HepG2 (cell line): ENCODE measurements at regions not wholly inside any gene's neighbourhood (a gene's known extent, or its start where the extent isn't known, plus 50 kb on each side); places are given as distances from the start of the nearest gene placed in this dataset.

Source experiments
- ATAC-seq: fragments of 200-7000 bp; cut with Tn5 transposase; 3 replicates; pipeline ENCODE4 v1.9.1; 2020; ENCODE audit warnings: mild to moderate bottlenecking, moderate library complexity
- BruUV-seq: library from RNA; stranded (reverse); fragments of 400-500 nt; replicated peaks from 2 replicates; lab custom pipeline; 2021; lab: Mats Ljungman, UMichigan
- CTCF ChIA-PET: fragments of 300-600 bp; formaldehyde crosslinking; extraction: SDS; loops from one replicate; lab custom pipeline; 2021; ENCODE audit warnings: low total read pairs, inconsistent platforms, low intra/inter-chr PET ratio; lab: Yijun Ruan, JAX
- POLR2A ChIA-PET: fragments of 350-600 bp; sonication (Branson Sonifier 250); formaldehyde crosslinking; loops from one replicate; lab custom pipeline; 2020; ENCODE audit warnings: antibody characterized with exemption, inconsistent platforms; lab: Yijun Ruan, JAX
- DNase-seq: peaks from one replicate; pipeline ENCODE4 v3.0.0-alpha.2; 2015; ENCODE audit warnings: low spot score
- FAIRE-seq: peaks from 3 replicates; lab custom pipeline; 2011; peaks lifted over from hg19 to GRCh38; lab: Jason Lieb, UNC
- H2AFZ ChIP-seq: one replicate; pipeline ENCODE4 v1.6.1; 2011; ENCODE audit warnings: low read length, inconsistent platforms
- H3K27ac ChIP-seq: fragments of 300-600 bp; 3 replicates; pipeline ENCODE4 v1.8.0; 2011; ENCODE audit warnings: mixed run types, mild to moderate bottlenecking, mixed read lengths, low read length, inconsistent platforms; ENCODE audit not compliant: insufficient read depth; ENCODE audit errors: extremely low read length
- H3K27me3 ChIP-seq, 2 experiments: fragments of 200-600 bp in 1 of 2; 2 replicates in 1 of 2; 3 replicates in 1 of 2; pipeline versions ENCODE4 v1.6.0 to v1.8.0; 2011; ENCODE audit warnings: low read length in 2 of 2, mild to moderate bottlenecking in 2 of 2, moderate library complexity in 2 of 2, inconsistent platforms in 1 of 2; ENCODE audit not compliant: insufficient read depth in 2 of 2, control insufficient read depth in 1 of 2
- H3K36me3 ChIP-seq, 2 experiments: fragments of 200-600 bp in 1 of 2; replicated peaks in 1 of 2; 2 replicates in 1 of 2; 3 replicates in 1 of 2; pipeline versions ENCODE4 v1.5.1 to v1.8.0; 2011; ENCODE audit warnings: low read length in 2 of 2, inconsistent platforms in 1 of 2; ENCODE audit not compliant: insufficient read depth in 2 of 2, control insufficient read depth in 1 of 2
- H3K4me1 ChIP-seq: 2 replicates; pipeline ENCODE4 v1.5.1; 2012; ENCODE audit warnings: low read length, inconsistent platforms; ENCODE audit not compliant: insufficient read depth
- H3K4me2 ChIP-seq: 2 replicates; pipeline ENCODE4 v1.6.0; 2011; ENCODE audit warnings: low read depth, low read length, inconsistent platforms
- H3K4me3 ChIP-seq, 3 experiments: fragments of 200-600 bp in 1 of 3; sonication (generic), shearing (Covaris generic) in 1 of 3; replicated peaks in 1 of 3; 2 replicates each; pipeline ENCODE4 v1.5.1; 2011 to 2016; ENCODE audit warnings: low read length in 3 of 3, inconsistent platforms in 2 of 3, low read depth in 2 of 3, mild to moderate bottlenecking in 2 of 3, control low read depth in 1 of 3, mixed read lengths in 1 of 3; ENCODE audit not compliant: insufficient read depth in 1 of 3
- H3K79me2 ChIP-seq: one replicate; pipeline ENCODE4 v1.6.1; 2011; ENCODE audit warnings: low read length, inconsistent platforms; ENCODE audit not compliant: insufficient read depth
- H3K9ac ChIP-seq: 2 replicates; pipeline ENCODE4 v1.6.0; 2011; ENCODE audit warnings: mild to moderate bottlenecking, low read depth, low read length, inconsistent platforms; ENCODE audit not compliant: insufficient read depth
- H3K9me3 ChIP-seq: 2 replicates; pipeline ENCODE4 v1.5.1; 2012; ENCODE audit warnings: mild to moderate bottlenecking, low read length
- H4K20me1 ChIP-seq: 2 replicates; pipeline ENCODE4 v1.6.0; 2011; ENCODE audit warnings: inconsistent platforms, mild to moderate bottlenecking, low read length, moderate library complexity; ENCODE audit not compliant: insufficient read depth
- ELF3 ChIP-seq: IDR thresholded peaks from 2 replicates; pipeline ENCODE4 v1.6.1; 2016; ENCODE audit warnings: missing genetic modification reagents, missing compliant biosample characterization
- HMG20A ChIP-seq: IDR thresholded peaks from 2 replicates; pipeline ENCODE4 v1.6.1; 2016; ENCODE audit warnings: borderline replicate concordance
- MTA1 ChIP-seq: sonication (generic); formaldehyde crosslinking; IDR thresholded peaks from 2 replicates; pipeline ENCODE4 v1.4.0; 2020; ENCODE audit warnings: missing genetic modification reagents, mild to moderate bottlenecking, borderline replicate concordance
- PRDM15 ChIP-seq: sonication (generic); formaldehyde crosslinking; IDR thresholded peaks from 2 replicates; pipeline ENCODE4 v1.4.0; 2020; ENCODE audit warnings: missing genetic modification reagents
- ZBTB46 ChIP-seq: sonication (generic); formaldehyde crosslinking; IDR thresholded peaks from 2 replicates; pipeline ENCODE4 v1.4.0; 2020; ENCODE audit warnings: mild to moderate bottlenecking, missing genetic modification reagents, borderline replicate concordance
- ZNF564 ChIP-seq: sonication (generic); formaldehyde crosslinking; IDR thresholded peaks from 2 replicates; pipeline ENCODE4 v1.8.1; 2023; ENCODE audit warnings: mild to moderate bottlenecking, missing genetic modification reagents
- ZNF687 ChIP-seq: sonication (generic); formaldehyde crosslinking; IDR thresholded peaks from 2 replicates; pipeline ENCODE4 v1.5.1; 2020; ENCODE audit warnings: mild to moderate bottlenecking, missing genetic modification reagents, moderate library complexity
- ZSCAN22 ChIP-seq: sonication (generic); formaldehyde crosslinking; IDR thresholded peaks from 2 replicates; pipeline ENCODE4 v1.4.0; 2020; ENCODE audit warnings: mild to moderate bottlenecking, missing genetic modification reagents
- WGBS: methylation state at CpG from one replicate; pipeline ENCODE4 v1.1.6; 2017; ENCODE audit warnings: low lambda C conversion rate; 5-methylcytosine and 5-hydroxymethylcytosine counted together
- in situ Hi-C: cut with HindIII; loops from 2 replicates; pipeline ENCODE4 v1.10.0; 2017; ENCODE audit warnings: low pct_unique_long_range_greater_than_20kb; ENCODE audit not compliant: extremely low pct_ligation_motif_present
- intact Hi-C: fragments of 100-400 bp; cut with micrococcal nuclease; formaldehyde crosslinking; loops from one replicate; pipeline ENCODE4 v1.10.0; 2022; ENCODE audit not compliant: unreplicated experiment
- TF ChIP-seq, protein P1 (sequence below): sonication (generic); formaldehyde crosslinking; IDR thresholded peaks from 2 replicates; pipeline ENCODE4 v1.5.0; 2020; ENCODE audit warnings: mild to moderate bottlenecking, missing genetic modification reagents, borderline replicate concordance

DNA sequence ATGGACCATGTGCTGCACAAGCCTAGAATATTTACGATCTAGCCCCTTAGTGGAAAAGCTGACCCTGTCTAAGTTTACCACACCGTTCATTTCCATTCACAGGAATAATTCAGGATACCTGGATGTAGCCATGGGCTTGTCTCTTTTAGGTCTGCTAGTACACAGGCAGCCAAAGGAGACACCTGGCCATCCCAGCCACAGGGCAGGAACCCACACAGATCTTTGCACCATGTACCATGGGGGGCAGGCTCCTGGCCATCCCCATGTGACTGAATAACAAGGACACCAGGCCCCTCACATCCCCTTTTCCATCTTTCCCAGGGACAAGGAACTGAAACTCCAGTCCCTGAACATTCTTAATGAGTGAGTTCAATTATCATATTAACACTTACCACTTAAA, 467.3 kb upstream of the MYT1L start (continued):
- no peak for TF ChIP-seq ZNF687 (CRISPR knock-in tag)
- TF ChIP-seq ZSCAN22 (CRISPR knock-in tag) = no peak
- no peak for TF ChIP-seq PRDM15 (CRISPR knock-in tag)

DNA sequence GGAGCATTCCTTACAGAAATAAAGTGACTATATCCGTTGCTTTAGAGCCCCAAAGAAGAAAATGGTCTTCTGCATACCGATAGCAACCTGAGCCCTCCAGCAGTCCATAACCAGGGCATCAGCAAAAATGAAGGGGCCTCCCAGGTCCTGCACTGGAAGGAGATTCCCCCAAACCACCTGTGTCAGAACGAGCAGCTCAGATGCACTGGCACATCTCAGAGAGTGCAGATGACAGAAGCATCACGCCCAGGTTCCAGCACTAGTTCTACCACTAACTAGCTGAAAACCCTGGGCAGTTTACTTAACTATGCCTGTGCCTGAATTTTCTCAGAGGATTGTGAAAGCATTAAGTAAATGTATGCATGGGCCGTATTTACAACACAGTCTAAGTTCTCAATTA, 466.7 kb upstream of the MYT1L start:
- no peak overlapping the region for H3K4me3 ChIP-seq
- intact Hi-C loops (no loop called here), in situ Hi-C loops (no loop called here)
- no peak overlapping the region for H2AFZ ChIP-seq
- no peak for DNase-seq
- no peaks in the 10 kb centered on the region for H3K79me2 ChIP-seq
- H3K27me3 ChIP-seq = peaks cover 4 to 48% of the 10 kb centered on the region in 2 experiments; a peak in 3 of 5 replicates
- H3K4me1 ChIP-seq = no peaks in the 10 kb centered on the region
- H3K27ac ChIP-seq = no peak overlapping the region
- ChIA-PET POLR2A (no interaction called here), CTCF (no interaction called here)
- no peaks in the 10 kb centered on the region for H4K20me1 ChIP-seq
- FAIRE-seq = no peak
- no peaks in the 10 kb centered on the region for H3K9me3 ChIP-seq
- no peak overlapping the region for H3K9ac ChIP-seq
- H3K4me2 ChIP-seq = no peak overlapping the region
- ATAC-seq = no peak
- BruUV-seq = no TSS peak
- 9% methylated on average over 5 of the region's 5 CpGs for WGBS
- H3K36me3 ChIP-seq = no peaks in the 10 kb centered on the region
- TF ChIP-seq HMG20A (CRISPR knock-in tag) (no peak), ELF3 (CRISPR knock-in tag) (no peak), ZBTB46 (CRISPR knock-in tag) (no peak), MTA1 (CRISPR knock-in tag) (no peak), ZNF564 (CRISPR knock-in tag) (no peak)
- TF ChIP-seq, protein P1, sequence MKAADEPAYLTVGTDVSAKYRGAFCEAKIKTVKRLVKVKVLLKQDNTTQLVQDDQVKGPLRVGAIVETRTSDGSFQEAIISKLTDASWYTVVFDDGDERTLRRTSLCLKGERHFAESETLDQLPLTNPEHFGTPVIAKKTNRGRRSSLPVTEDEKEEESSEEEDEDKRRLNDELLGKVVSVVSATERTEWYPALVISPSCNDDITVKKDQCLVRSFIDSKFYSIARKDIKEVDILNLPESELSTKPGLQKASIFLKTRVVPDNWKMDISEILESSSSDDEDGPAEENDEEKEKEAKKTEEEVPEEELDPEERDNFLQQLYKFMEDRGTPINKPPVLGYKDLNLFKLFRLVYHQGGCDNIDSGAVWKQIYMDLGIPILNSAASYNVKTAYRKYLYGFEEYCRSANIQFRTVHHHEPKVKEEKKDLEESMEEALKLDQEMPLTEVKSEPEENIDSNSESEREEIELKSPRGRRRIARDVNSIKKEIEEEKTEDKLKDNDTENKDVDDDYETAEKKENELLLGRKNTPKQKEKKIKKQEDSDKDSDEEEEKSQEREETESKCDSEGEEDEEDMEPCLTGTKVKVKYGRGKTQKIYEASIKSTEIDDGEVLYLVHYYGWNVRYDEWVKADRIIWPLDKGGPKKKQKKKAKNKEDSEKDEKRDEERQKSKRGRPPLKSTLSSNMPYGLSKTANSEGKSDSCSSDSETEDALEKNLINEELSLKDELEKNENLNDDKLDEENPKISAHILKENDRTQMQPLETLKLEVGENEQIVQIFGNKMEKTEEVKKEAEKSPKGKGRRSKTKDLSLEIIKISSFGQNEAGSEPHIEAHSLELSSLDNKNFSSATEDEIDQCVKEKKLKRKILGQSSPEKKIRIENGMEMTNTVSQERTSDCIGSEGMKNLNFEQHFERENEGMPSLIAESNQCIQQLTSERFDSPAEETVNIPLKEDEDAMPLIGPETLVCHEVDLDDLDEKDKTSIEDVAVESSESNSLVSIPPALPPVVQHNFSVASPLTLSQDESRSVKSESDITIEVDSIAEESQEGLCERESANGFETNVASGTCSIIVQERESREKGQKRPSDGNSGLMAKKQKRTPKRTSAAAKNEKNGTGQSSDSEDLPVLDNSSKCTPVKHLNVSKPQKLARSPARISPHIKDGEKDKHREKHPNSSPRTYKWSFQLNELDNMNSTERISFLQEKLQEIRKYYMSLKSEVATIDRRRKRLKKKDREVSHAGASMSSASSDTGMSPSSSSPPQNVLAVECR (CRISPR knock-in tag) = no peak
